Liver (tissue), 8 donors: ENCODE measurements at regions not wholly inside any gene's neighbourhood (a gene's known extent, or its start where the extent isn't known, plus 50 kb on each side); places are given as distances from the start of the nearest gene placed in this dataset.

Experiments
- DNase-seq: peaks from one replicate; pipeline ENCODE4 v3.0.0-alpha.2; 2017; ENCODE audit warnings: low spot score
- H3K27ac ChIP-seq, 2 donors: one replicate each; pipeline ENCODE4 v1.7.0; 2013; ENCODE audit warnings: inconsistent platforms in 2 of 2, low read length in 2 of 2, control low read depth in 1 of 2, low read depth in 1 of 2, mild to moderate bottlenecking in 1 of 2
- H3K27me3 ChIP-seq, 4 donors: one replicate each; pipeline versions ENCODE4 v1.6.1 to v1.7.0; 2013; ENCODE audit warnings: low read length in 3 of 4, inconsistent platforms in 1 of 4, mild to moderate bottlenecking in 1 of 4, moderate library complexity in 1 of 4; ENCODE audit not compliant: control insufficient read depth in 4 of 4, insufficient read depth in 4 of 4
- H3K36me3 ChIP-seq, 4 donors: one replicate each; pipeline versions ENCODE4 v1.6.1 to v1.7.0; 2013; ENCODE audit warnings: low read length in 3 of 4, mild to moderate bottlenecking in 3 of 4, low read depth in 1 of 4, moderate library complexity in 1 of 4; ENCODE audit not compliant: control insufficient read depth in 4 of 4, insufficient read depth in 3 of 4
- H3K4me1 ChIP-seq, 4 donors: one replicate each; pipeline versions ENCODE4 v1.6.1 to v1.7.0; 2013; ENCODE audit warnings: low read length in 3 of 4, mild to moderate bottlenecking in 3 of 4, moderate library complexity in 1 of 4; ENCODE audit not compliant: control insufficient read depth in 4 of 4, insufficient read depth in 4 of 4
- H3K4me3 ChIP-seq, 3 donors: one replicate each; pipeline versions ENCODE4 v1.6.1 to v1.7.0; 2013; ENCODE audit warnings: low read length in 3 of 3, control low read depth in 1 of 3, low read depth in 1 of 3, mild to moderate bottlenecking in 1 of 3
- H3K9ac ChIP-seq, 2 donors: one replicate each; pipeline ENCODE4 v1.7.0; 2013; ENCODE audit warnings: low read length in 2 of 2, mild to moderate bottlenecking in 2 of 2, moderate library complexity in 2 of 2, control low read depth in 1 of 2, low read depth in 1 of 2
- H3K9me3 ChIP-seq, 4 donors: one replicate each; pipeline versions ENCODE4 v1.6.1 to v1.7.0; 2013; ENCODE audit warnings: low read length in 3 of 4; ENCODE audit not compliant: control insufficient read depth in 4 of 4
- ATF3 ChIP-seq: IDR thresholded peaks from 2 replicates; pipeline ENCODE4 v1.6.1; 2016; ENCODE audit warnings: antibody characterized with exemption
- EGR1 ChIP-seq, 2 donors: IDR thresholded peaks; 2 replicates each; pipeline ENCODE4 v1.6.1; 2016 to 2018; ENCODE audit warnings: antibody characterized with exemption in 2 of 2, low read depth in 2 of 2
- FOXA1 ChIP-seq: IDR thresholded peaks from 2 replicates; pipeline ENCODE4 v1.6.1; 2016; ENCODE audit warnings: antibody characterized with exemption
- FOXA2 ChIP-seq: IDR thresholded peaks from 2 replicates; pipeline ENCODE4 v1.6.1; 2016; ENCODE audit warnings: antibody characterized with exemption
- GABPA ChIP-seq, 2 donors: IDR thresholded peaks in 1 of 2; conservative IDR thresholded peaks in 1 of 2; 2 replicates each; pipeline ENCODE4 v1.6.1; 2016; ENCODE audit warnings: antibody characterized with exemption in 2 of 2, mild to moderate bottlenecking in 1 of 2, moderate library complexity in 1 of 2
- HNF4A ChIP-seq, 2 donors: conservative IDR thresholded peaks; 2 replicates each; pipeline ENCODE4 v1.6.1; 2016; ENCODE audit warnings: antibody characterized with exemption in 2 of 2, mild to moderate bottlenecking in 2 of 2
- HNF4G ChIP-seq: IDR thresholded peaks from 2 replicates; pipeline ENCODE4 v1.6.1; 2016; ENCODE audit warnings: antibody characterized with exemption
- JUND ChIP-seq, 2 donors: IDR thresholded peaks; 2 replicates each; pipeline ENCODE4 v1.6.1; 2016; ENCODE audit warnings: antibody characterized with exemption in 2 of 2
- MAX ChIP-seq: IDR thresholded peaks from 2 replicates; pipeline ENCODE4 v1.6.1; 2016; ENCODE audit warnings: antibody characterized with exemption
- NR2F2 ChIP-seq: IDR thresholded peaks from 2 replicates; pipeline ENCODE4 v1.6.1; 2016; ENCODE audit warnings: antibody characterized with exemption
- RAD21 ChIP-seq, 2 donors: IDR thresholded peaks; 2 replicates each; pipeline ENCODE4 v1.6.1; 2016; ENCODE audit warnings: antibody characterized with exemption in 2 of 2, mild to moderate bottlenecking in 2 of 2
- RXRA ChIP-seq, 2 donors: IDR thresholded peaks; 2 replicates each; pipeline ENCODE4 v1.6.1; 2017 to 2018; ENCODE audit warnings: antibody characterized with exemption in 2 of 2, mild to moderate bottlenecking in 1 of 2
- SP1 ChIP-seq: IDR thresholded peaks from 2 replicates; pipeline ENCODE4 v1.6.1; 2018; ENCODE audit warnings: antibody characterized with exemption, mild to moderate bottlenecking
- TAF1 ChIP-seq: conservative IDR thresholded peaks from 2 replicates; pipeline ENCODE4 v1.6.1; 2016; ENCODE audit warnings: antibody characterized with exemption, mild to moderate bottlenecking
- YY1 ChIP-seq: IDR thresholded peaks from 2 replicates; pipeline ENCODE4 v1.6.1; 2016; ENCODE audit warnings: antibody characterized with exemption, mild to moderate bottlenecking
- WGBS: extraction: QIAGEN DNeasy Blood & Tissue Kit; methylation state at CpG from one replicate; pipeline ENCODE4 v1.1.7; 2013; 5-methylcytosine and 5-hydroxymethylcytosine counted together
- TF ChIP-seq, protein P1 (sequence below): IDR thresholded peaks from 2 replicates; pipeline ENCODE4 v1.6.1; 2016; ENCODE audit warnings: antibody characterized with exemption
- TF ChIP-seq, protein P2 (sequence below): fragments of 150-350 bp; IDR thresholded peaks from 2 replicates; pipeline ENCODE4 v1.5.1; 2017; ENCODE audit warnings: improper control_type of control experiment, low read depth, low read length; ENCODE audit not compliant: missing input control
- donor health status: healthy.
- donor health status: healthy.
- donor health status: healthy.
- donor health status: healthy.
- donor health status: healthy.

GRCh38 chr3:115226844-115227445, 79.9 kb upstream of the ZBTB20 start:
- H3K27ac ChIP-seq, result no peak overlapping the region
- WGBS, result 91% methylated on average over 1 of the region's 1 CpG
- no peak overlapping the region for H3K9ac ChIP-seq
- no peaks in the 10 kb centered on the region for H3K9me3 ChIP-seq
- TF ChIP-seq RXRA (IDR thresholded peaks at IDR 0.05) (no peak), FOXA2 (no peak), MAX (no peak), TAF1 (no peak), HNF4G (no peak), RAD21 (IDR thresholded peaks at IDR 0.05) (no peak), HNF4A (conservative IDR thresholded peaks at IDR 0.05) (no peak), ATF3 (no peak), GABPA (IDR thresholded peaks at IDR 0.05 in 1 of 2, conservative IDR thresholded peaks at IDR 0.05 in 1 of 2) (no peak), YY1 (no peak), EGR1 (IDR thresholded peaks at IDR 0.05; ENCODE audit: low read depth in 2 of 2) (no peak), NR2F2 (no peak)
- TF ChIP-seq, protein P1, sequence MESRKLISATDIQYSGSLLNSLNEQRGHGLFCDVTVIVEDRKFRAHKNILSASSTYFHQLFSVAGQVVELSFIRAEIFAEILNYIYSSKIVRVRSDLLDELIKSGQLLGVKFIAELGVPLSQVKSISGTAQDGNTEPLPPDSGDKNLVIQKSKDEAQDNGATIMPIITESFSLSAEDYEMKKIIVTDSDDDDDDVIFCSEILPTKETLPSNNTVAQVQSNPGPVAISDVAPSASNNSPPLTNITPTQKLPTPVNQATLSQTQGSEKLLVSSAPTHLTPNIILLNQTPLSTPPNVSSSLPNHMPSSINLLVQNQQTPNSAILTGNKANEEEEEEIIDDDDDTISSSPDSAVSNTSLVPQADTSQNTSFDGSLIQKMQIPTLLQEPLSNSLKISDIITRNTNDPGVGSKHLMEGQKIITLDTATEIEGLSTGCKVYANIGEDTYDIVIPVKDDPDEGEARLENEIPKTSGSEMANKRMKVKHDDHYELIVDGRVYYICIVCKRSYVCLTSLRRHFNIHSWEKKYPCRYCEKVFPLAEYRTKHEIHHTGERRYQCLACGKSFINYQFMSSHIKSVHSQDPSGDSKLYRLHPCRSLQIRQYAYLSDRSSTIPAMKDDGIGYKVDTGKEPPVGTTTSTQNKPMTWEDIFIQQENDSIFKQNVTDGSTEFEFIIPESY, result no peak
- TF ChIP-seq, protein P2, sequence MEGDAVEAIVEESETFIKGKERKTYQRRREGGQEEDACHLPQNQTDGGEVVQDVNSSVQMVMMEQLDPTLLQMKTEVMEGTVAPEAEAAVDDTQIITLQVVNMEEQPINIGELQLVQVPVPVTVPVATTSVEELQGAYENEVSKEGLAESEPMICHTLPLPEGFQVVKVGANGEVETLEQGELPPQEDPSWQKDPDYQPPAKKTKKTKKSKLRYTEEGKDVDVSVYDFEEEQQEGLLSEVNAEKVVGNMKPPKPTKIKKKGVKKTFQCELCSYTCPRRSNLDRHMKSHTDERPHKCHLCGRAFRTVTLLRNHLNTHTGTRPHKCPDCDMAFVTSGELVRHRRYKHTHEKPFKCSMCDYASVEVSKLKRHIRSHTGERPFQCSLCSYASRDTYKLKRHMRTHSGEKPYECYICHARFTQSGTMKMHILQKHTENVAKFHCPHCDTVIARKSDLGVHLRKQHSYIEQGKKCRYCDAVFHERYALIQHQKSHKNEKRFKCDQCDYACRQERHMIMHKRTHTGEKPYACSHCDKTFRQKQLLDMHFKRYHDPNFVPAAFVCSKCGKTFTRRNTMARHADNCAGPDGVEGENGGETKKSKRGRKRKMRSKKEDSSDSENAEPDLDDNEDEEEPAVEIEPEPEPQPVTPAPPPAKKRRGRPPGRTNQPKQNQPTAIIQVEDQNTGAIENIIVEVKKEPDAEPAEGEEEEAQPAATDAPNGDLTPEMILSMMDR, result no peak
- H3K4me1 ChIP-seq, result no peaks in the 10 kb centered on the region
- H3K36me3 ChIP-seq, result no peaks in the 10 kb centered on the region
- no peaks in the 10 kb centered on the region for H3K27me3 ChIP-seq
- no peak for DNase-seq
- H3K4me3 ChIP-seq, result no peak overlapping the region

DNA sequence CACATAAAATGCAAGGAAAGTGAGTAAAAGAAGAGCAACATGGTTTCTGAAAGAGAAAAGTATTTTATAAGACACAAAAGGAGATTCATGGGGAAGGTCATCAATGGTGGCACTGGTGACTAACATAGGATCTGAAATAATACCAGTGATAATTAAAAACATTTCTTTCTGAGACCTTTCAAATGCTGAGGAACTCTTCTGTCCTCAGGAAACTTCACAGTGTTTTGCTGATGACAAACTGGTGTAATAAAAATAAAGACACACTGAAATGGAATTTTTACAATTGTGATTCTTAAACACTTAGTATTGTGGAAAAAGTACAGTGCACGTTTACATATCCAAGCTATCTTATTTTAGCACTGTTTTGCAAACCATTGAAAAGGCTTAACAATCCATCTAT, 80.4 kb upstream of the ZBTB20 start:
- H3K9me3 ChIP-seq, result no peaks in the 10 kb centered on the region
- 78% methylated on average over 1 of the region's 1 CpG for WGBS
- no peak for TF ChIP-seq TAF1
- no peak for TF ChIP-seq RXRA (IDR thresholded peaks at IDR 0.05)
- no peak for TF ChIP-seq FOXA1
- no peak for TF ChIP-seq YY1
- no peak for TF ChIP-seq MAX
- TF ChIP-seq SP1, result no peak
- no peak for TF ChIP-seq JUND (IDR thresholded peaks at IDR 0.05)
- no peak for TF ChIP-seq NR2F2
- no peak for TF ChIP-seq RAD21 (IDR thresholded peaks at IDR 0.05)
- TF ChIP-seq HNF4G, result no peak
- TF ChIP-seq ATF3, result no peak
- no peaks in the 10 kb centered on the region for H3K36me3 ChIP-seq
- no peak for DNase-seq
- no peaks in the 10 kb centered on the region for H3K4me1 ChIP-seq
- no peak overlapping the region for H3K9ac ChIP-seq
- H3K27ac ChIP-seq, result no peak overlapping the region
- H3K27me3 ChIP-seq, result no peaks in the 10 kb centered on the region
- no peak overlapping the region for H3K4me3 ChIP-seq
